Hepatocyte (in vitro differentiated cells): ENCODE measurements at regions not wholly inside any gene's neighbourhood (a gene's known extent, or its start where the extent isn't known, plus 50 kb on each side); places are given as distances from the start of the nearest gene placed in this dataset.
A peak's percentile ranks its signal among the peaks of the same experiment; 100 is the strongest.

Experiments
- DNase-seq: peaks from one replicate; pipeline ENCODE4 v3.0.0-alpha.2; 2016; ENCODE audit warnings: low spot score
- H2AFZ ChIP-seq: fragments of 200-600 bp; sonication (generic); 2 replicates; pipeline ENCODE4 v1.6.0; 2016; ENCODE audit warnings: antibody characterized with exemption, mild to moderate bottlenecking
- H3K27ac ChIP-seq: fragments of 200-600 bp; sonication (generic); 2 replicates; pipeline ENCODE4 v1.5.1; 2016; ENCODE audit warnings: mild to moderate bottlenecking
- H3K27me3 ChIP-seq: fragments of 200-600 bp; sonication (generic); 2 replicates; pipeline ENCODE4 v1.6.1; 2016
- H3K36me3 ChIP-seq: fragments of 200-600 bp; sonication (generic); replicated peaks from 2 replicates; pipeline ENCODE4 v1.5.1; 2016; ENCODE audit warnings: low read depth; ENCODE audit not compliant: insufficient read depth
- H3K4me1 ChIP-seq: fragments of 200-600 bp; sonication (generic); 2 replicates; pipeline ENCODE4 v1.5.1; 2016; ENCODE audit warnings: mild to moderate bottlenecking, moderate library complexity; ENCODE audit not compliant: insufficient read depth
- H3K4me2 ChIP-seq: fragments of 200-600 bp; sonication (generic); 2 replicates; pipeline ENCODE4 v1.6.0; 2016
- H3K4me3 ChIP-seq: fragments of 200-600 bp; sonication (generic); 2 replicates; pipeline ENCODE4 v1.5.1; 2016; ENCODE audit warnings: mild to moderate bottlenecking
- H3K79me2 ChIP-seq: fragments of 200-600 bp; sonication (generic); 2 replicates; pipeline ENCODE4 v1.6.0; 2017; ENCODE audit warnings: mild to moderate bottlenecking
- H3K9me2 ChIP-seq: fragments of 200-600 bp; sonication (generic); replicated peaks from 2 replicates; pipeline ENCODE4 v1.6.0; 2017; ENCODE audit warnings: mild to moderate bottlenecking; ENCODE audit not compliant: insufficient read depth
- H3K9me3 ChIP-seq: fragments of 200-600 bp; sonication (generic); 2 replicates; pipeline ENCODE4 v1.5.1; 2016; ENCODE audit warnings: low read depth, mild to moderate bottlenecking
- H4K20me1 ChIP-seq: fragments of 200-600 bp; sonication (generic); 2 replicates; pipeline ENCODE4 v1.6.0; 2016; ENCODE audit warnings: mild to moderate bottlenecking; ENCODE audit not compliant: insufficient read depth, poor library complexity, severe bottlenecking
- CTCF ChIP-seq: fragments of 200-600 bp; sonication (generic); IDR thresholded peaks from 2 replicates; pipeline ENCODE4 v1.5.1; 2016; ENCODE audit warnings: antibody characterized with exemption, mild to moderate bottlenecking; ENCODE audit not compliant: poor library complexity
- EZH2 ChIP-seq: fragments of 200-600 bp; sonication (generic); IDR thresholded peaks from 2 replicates; pipeline ENCODE4 v1.6.1; 2016; ENCODE audit warnings: antibody characterized with exemption, mild to moderate bottlenecking, borderline replicate concordance
- EZH2phosphoT487 ChIP-seq: fragments of 200-600 bp; sonication (generic); IDR thresholded peaks from one replicate; pipeline ENCODE4 v1.6.1; 2018; ENCODE audit warnings: antibody characterized with exemption, mild to moderate bottlenecking, low read depth, moderate library complexity; ENCODE audit not compliant: unreplicated experiment, severe bottlenecking
- WGBS: methylation state at CpG from one replicate; pipeline ENCODE4 v1.1.6; 2016; ENCODE audit warnings: low lambda C conversion rate; ENCODE audit errors: missing lambda C conversion rate; 5-methylcytosine and 5-hydroxymethylcytosine counted together

DNA sequence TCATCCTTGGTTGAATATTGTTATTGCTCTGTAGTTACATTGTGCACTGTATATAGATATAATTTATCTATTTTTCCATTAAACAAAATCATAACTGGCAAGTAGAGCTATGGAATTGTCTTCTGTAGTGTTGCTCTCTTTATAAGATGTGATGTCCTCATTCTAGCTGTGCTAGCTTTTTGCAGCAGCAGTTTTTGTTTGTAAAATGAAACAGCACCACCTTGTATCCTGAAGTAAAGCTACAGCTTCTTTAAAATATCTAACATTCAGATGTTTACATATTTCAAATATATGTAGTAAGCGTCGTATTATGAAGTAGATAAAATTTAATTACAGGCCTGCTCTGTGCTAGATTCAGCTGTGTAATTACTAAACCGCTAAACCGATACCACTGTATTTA, 328.8 kb upstream of the MANEA start:
- WGBS = 88% methylated on average over 4 of the region's 4 CpGs
- H3K9me3 ChIP-seq = no peaks in the 10 kb centered on the region
- H3K4me3 ChIP-seq = no peak overlapping the region
- H2AFZ ChIP-seq = no peak overlapping the region
- H3K27me3 ChIP-seq = no peaks in the 10 kb centered on the region
- no peak for DNase-seq
- no peak for TF ChIP-seq EZH2
- TF ChIP-seq CTCF = peak; percentile 33
- no peak overlapping the region for H3K4me2 ChIP-seq
- no peaks in the 10 kb centered on the region for H3K9me2 ChIP-seq
- no peak overlapping the region for H3K27ac ChIP-seq
- no peaks in the 10 kb centered on the region for H3K4me1 ChIP-seq
- no peaks in the 10 kb centered on the region for H3K36me3 ChIP-seq
- H3K79me2 ChIP-seq = no peaks in the 10 kb centered on the region
- H4K20me1 ChIP-seq = no peaks in the 10 kb centered on the region

DNA sequence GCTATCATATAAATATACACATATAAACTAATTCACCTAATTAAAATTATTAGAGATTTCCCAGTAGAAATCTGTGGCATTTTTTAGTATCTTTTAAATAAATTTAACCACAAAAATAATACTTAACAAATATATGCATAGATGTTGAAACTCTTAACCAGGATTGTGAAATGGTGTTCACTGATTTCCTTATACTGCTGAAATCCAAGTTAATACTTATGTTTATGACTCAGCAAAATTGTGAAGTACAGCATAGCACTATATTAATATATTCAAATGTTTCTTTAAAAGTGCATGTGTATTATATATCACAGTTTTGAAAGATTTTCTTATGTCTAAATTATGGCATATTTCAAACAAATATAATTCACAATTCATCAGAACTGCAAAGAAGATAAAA, 328.2 kb upstream of the MANEA start:
- Histone ChIP-seq H2AFZ (no peak overlapping the region), H3K27me3 (no peaks in the 10 kb centered on the region), H3K4me3 (no peak overlapping the region), H3K4me1 (no peaks in the 10 kb centered on the region), H3K4me2 (no peak overlapping the region), H3K9me3 (no peaks in the 10 kb centered on the region), H4K20me1 (no peaks in the 10 kb centered on the region), H3K79me2 (no peaks in the 10 kb centered on the region), H3K9me2 (no peaks in the 10 kb centered on the region), H3K36me3 (no peaks in the 10 kb centered on the region), H3K27ac (no peak overlapping the region)
- TF ChIP-seq EZH2 (no peak), CTCF (no peak), EZH2phosphoT487 (no peak)
- no peak for DNase-seq

- no peaks in the 10 kb centered on the region for H3K27me3 ChIP-seq
- WGBS = 82% methylated on average over 2 of the region's 2 CpGs
- H3K4me3 ChIP-seq = no peak overlapping the region
- no peaks in the 10 kb centered on the region for H3K79me2 ChIP-seq
- H3K9me2 ChIP-seq = no peaks in the 10 kb centered on the region
- no peaks in the 10 kb centered on the region for H3K9me3 ChIP-seq
- TF ChIP-seq CTCF (no peak), EZH2phosphoT487 (no peak), EZH2 (no peak)
- H4K20me1 ChIP-seq = no peaks in the 10 kb centered on the region
- H3K36me3 ChIP-seq = no peaks in the 10 kb centered on the region
- H3K27ac ChIP-seq = no peak overlapping the region
- DNase-seq = no peak
- H2AFZ ChIP-seq = no peak overlapping the region
- no peak overlapping the region for H3K4me2 ChIP-seq
- no peaks in the 10 kb centered on the region for H3K4me1 ChIP-seq
These were observed 327.7 kb upstream of the MANEA start for GRCh38 chr6:95249661-95250060.

GRCh38 chr6:95263840-95264239, 313.5 kb upstream of the MANEA start:
- WGBS = 0% methylated on average over 1 of the region's 1 CpG

More at GRCh38 chr6:95263840-95264239, 313.5 kb upstream of the MANEA start:
- H3K9me3 ChIP-seq = no peaks in the 10 kb centered on the region
- H3K9me2 ChIP-seq = no peaks in the 10 kb centered on the region
- H3K27me3 ChIP-seq = no peaks in the 10 kb centered on the region
- H2AFZ ChIP-seq = no peak overlapping the region
- no peaks in the 10 kb centered on the region for H3K36me3 ChIP-seq
- no peaks in the 10 kb centered on the region for H4K20me1 ChIP-seq
- TF ChIP-seq CTCF (no peak), EZH2phosphoT487 (no peak), EZH2 (no peak)
- no peak for DNase-seq
- H3K4me3 ChIP-seq = no peak overlapping the region
- H3K4me1 ChIP-seq = no peaks in the 10 kb centered on the region
- H3K27ac ChIP-seq = no peak overlapping the region
- no peak overlapping the region for H3K4me2 ChIP-seq
- H3K79me2 ChIP-seq = no peaks in the 10 kb centered on the region
